ENCODE measurements at regions not wholly inside any gene's neighbourhood (a gene's known extent, or its start where the extent isn't known, plus 50 kb on each side); places are given as distances from the start of the nearest gene placed in this dataset.

GRCh38 chr1:67536957-67537666 is 106.9 kb upstream of the SERBP1 start:
- no peak for TF ChIP-seq CTCF (IDR thresholded peaks at IDR 0.05; ENCODE audit: low read depth, low read length)
- TF ChIP-seq POLR2A (IDR thresholded peaks at IDR 0.05; ENCODE audit: extremely low read depth, insufficient read length): no peak
- TF ChIP-seq MYC (IDR thresholded peaks at IDR 0.05; ENCODE audit: low read depth, low read length): no peak
- TF ChIP-seq MAX (IDR thresholded peaks at IDR 0.05; ENCODE audit: low read depth, low read length): no peak
